Fibroblast of lung (primary cell): ENCODE measurements at regions not wholly inside any gene's neighbourhood (a gene's known extent, or its start where the extent isn't known, plus 50 kb on each side); places are given as distances from the start of the nearest gene placed in this dataset.

ENCODE experiments used
- DNase-seq, 2 donors: peaks; one replicate each; pipeline versions ENCODE4 v3.0.0 to v3.0.0-alpha.2; 2010; ENCODE audit warnings: low read depth in 2 of 2
- H2AFZ ChIP-seq: 2 replicates; pipeline ENCODE4 v1.5.1; 2012; ENCODE audit warnings: low read length, control low read depth, inconsistent platforms
- H3K27ac ChIP-seq: 2 replicates; pipeline ENCODE4 v1.5.1; 2011; ENCODE audit warnings: low read length, control low read depth; ENCODE audit not compliant: insufficient read depth
- H3K27me3 ChIP-seq: 2 replicates; pipeline ENCODE4 v1.5.1; 2011; ENCODE audit warnings: mild to moderate bottlenecking, low read length; ENCODE audit not compliant: control insufficient read depth, insufficient read depth
- H3K36me3 ChIP-seq: 2 replicates; pipeline ENCODE4 v1.5.1; 2011; ENCODE audit warnings: low read length; ENCODE audit not compliant: control insufficient read depth, insufficient read depth
- H3K4me1 ChIP-seq: 2 replicates; pipeline ENCODE4 v1.5.1; 2011; ENCODE audit warnings: low read length; ENCODE audit not compliant: control insufficient read depth, insufficient read depth; ENCODE audit errors: extremely low read depth
- H3K4me2 ChIP-seq: 2 replicates; pipeline ENCODE4 v1.5.1; 2011; ENCODE audit warnings: low read length, control low read depth; ENCODE audit not compliant: insufficient read depth; ENCODE audit errors: extremely low read depth
- H3K4me3 ChIP-seq, 4 experiments: fragments of 200-600 bp in 1 of 4; sonication (generic) in 1 of 4; replicated peaks in 1 of 4; 2 replicates each; pipeline ENCODE4 v1.5.1; 2011 to 2016; ENCODE audit warnings: low read length in 4 of 4, low read depth in 3 of 4, mild to moderate bottlenecking in 3 of 4, control low read depth in 2 of 4, inconsistent platforms in 1 of 4, mixed read lengths in 1 of 4; ENCODE audit not compliant: insufficient read depth in 1 of 4; ENCODE audit errors: control extremely low read depth in 1 of 4
- H3K79me2 ChIP-seq: 2 replicates; pipeline ENCODE4 v1.5.1; 2012; ENCODE audit warnings: mild to moderate bottlenecking, low read length, inconsistent platforms; ENCODE audit not compliant: control insufficient read depth, insufficient read depth
- H3K9ac ChIP-seq: 2 replicates; pipeline ENCODE4 v1.5.1; 2011; ENCODE audit warnings: mild to moderate bottlenecking, low read length, control low read depth; ENCODE audit not compliant: insufficient read depth
- H3K9me3 ChIP-seq: 2 replicates; pipeline ENCODE4 v1.5.1; 2012; ENCODE audit warnings: low read depth, low read length; ENCODE audit not compliant: control insufficient read depth, insufficient read depth
- H4K20me1 ChIP-seq: 2 replicates; pipeline ENCODE4 v1.5.1; 2011; ENCODE audit warnings: low read length; ENCODE audit not compliant: control insufficient read depth, insufficient read depth; ENCODE audit errors: extremely low read depth
- CTCF ChIP-seq, 2 donors: IDR thresholded peaks in 1 of 2; conservative IDR thresholded peaks in 1 of 2; 1 replicate in 1 of 2; 2 replicates in 1 of 2; pipeline ENCODE4 v1.5.1; 2011 to 2012; ENCODE audit warnings: low read length in 2 of 2, control low read depth in 1 of 2, inconsistent platforms in 1 of 2, low read depth in 1 of 2, mild to moderate bottlenecking in 1 of 2
- EZH2 ChIP-seq: IDR thresholded peaks from 2 replicates; pipeline ENCODE4 v1.5.1; 2012; ENCODE audit warnings: low read length, control low read depth, mild to moderate bottlenecking; ENCODE audit errors: missing control alignments

GRCh38 chr7:84474436-84474835 lies 279.8 kb upstream of the SEMA3A start:
- Histone ChIP-seq H3K9me3 (no peaks in the 10 kb centered on the region), H3K4me3 (no peak overlapping the region), H4K20me1 (no peaks in the 10 kb centered on the region), H2AFZ (no peak overlapping the region), H3K27ac (no peak overlapping the region), H3K4me2 (no peak overlapping the region), H3K9ac (no peak overlapping the region), H3K27me3 (no peaks in the 10 kb centered on the region), H3K79me2 (no peaks in the 10 kb centered on the region), H3K36me3 (no peaks in the 10 kb centered on the region), H3K4me1 (no peaks in the 10 kb centered on the region)
- no peak for DNase-seq
- TF ChIP-seq CTCF (conservative IDR thresholded peaks at IDR 0.05 in 1 of 2, IDR thresholded peaks at IDR 0.05 in 1 of 2; ENCODE audit: low read depth in 1 of 2, low read length in 2 of 2) (no peak), EZH2 (no peak)

- H4K20me1 ChIP-seq: no peaks in the 10 kb centered on the region
- no peak overlapping the region for H3K9ac ChIP-seq
- H3K36me3 ChIP-seq: no peaks in the 10 kb centered on the region
- H3K4me3 ChIP-seq: no peak overlapping the region
- TF ChIP-seq EZH2: no peak
- TF ChIP-seq CTCF (conservative IDR thresholded peaks at IDR 0.05 in 1 of 2, IDR thresholded peaks at IDR 0.05 in 1 of 2; ENCODE audit: low read depth in 1 of 2, low read length in 2 of 2): no peak
- no peaks in the 10 kb centered on the region for H3K79me2 ChIP-seq
- no peak for DNase-seq
- H3K27me3 ChIP-seq: no peaks in the 10 kb centered on the region
- no peak overlapping the region for H2AFZ ChIP-seq
- H3K4me2 ChIP-seq: no peak overlapping the region
- no peaks in the 10 kb centered on the region for H3K4me1 ChIP-seq
- H3K9me3 ChIP-seq: no peaks in the 10 kb centered on the region
- H3K27ac ChIP-seq: no peak overlapping the region
Observed at GRCh38 chr7:84471576-84471975, 277.0 kb upstream of the SEMA3A start.

GRCh38 chr7:84469034-84469433 lies 274.4 kb upstream of the SEMA3A start:
- Histone ChIP-seq H2AFZ (no peak overlapping the region), H3K27ac (no peak overlapping the region), H3K27me3 (no peaks in the 10 kb centered on the region), H3K36me3 (no peaks in the 10 kb centered on the region), H4K20me1 (no peaks in the 10 kb centered on the region), H3K4me2 (no peak overlapping the region), H3K9me3 (no peaks in the 10 kb centered on the region), H3K79me2 (no peaks in the 10 kb centered on the region), H3K9ac (no peak overlapping the region), H3K4me1 (no peaks in the 10 kb centered on the region), H3K4me3 (no peak overlapping the region)
- DNase-seq: peak in 1 of 2 donors; percentile 37
- TF ChIP-seq CTCF (conservative IDR thresholded peaks at IDR 0.05 in 1 of 2, IDR thresholded peaks at IDR 0.05 in 1 of 2; ENCODE audit: low read depth in 1 of 2, low read length in 2 of 2) (no peak), EZH2 (no peak)
